OCI-LY7 (cell line): ENCODE measurements at regions not wholly inside any gene's neighbourhood (a gene's known extent, or its start where the extent isn't known, plus 50 kb on each side); places are given as distances from the start of the nearest gene placed in this dataset.

Experiments used
- CTCF ChIP-seq: fragments of 200-600 bp; sonication (generic); conservative IDR thresholded peaks from 2 replicates; pipeline ENCODE4 v1.5.1; 2014; ENCODE audit warnings: mild to moderate bottlenecking, antibody characterized with exemption, low read length, moderate library complexity, mixed read lengths
- EZH2phosphoT487 ChIP-seq: fragments of 200-600 bp; sonication (generic); IDR thresholded peaks from 2 replicates; pipeline ENCODE4 v1.6.1; 2018; ENCODE audit warnings: low read depth, borderline replicate concordance, mild to moderate bottlenecking, mixed run types, antibody characterized with exemption, low read length, moderate library complexity, mixed read lengths

- TF ChIP-seq CTCF: no peak
- no peak for TF ChIP-seq EZH2phosphoT487
These were observed 136.4 kb downstream of the LINC00237 start for GRCh38 chr20:20969701-20970280.
